ENCODE measurements at regions not wholly inside any gene's neighbourhood (a gene's known extent, or its start where the extent isn't known, plus 50 kb on each side); places are given as distances from the start of the nearest gene placed in this dataset.

DNA sequence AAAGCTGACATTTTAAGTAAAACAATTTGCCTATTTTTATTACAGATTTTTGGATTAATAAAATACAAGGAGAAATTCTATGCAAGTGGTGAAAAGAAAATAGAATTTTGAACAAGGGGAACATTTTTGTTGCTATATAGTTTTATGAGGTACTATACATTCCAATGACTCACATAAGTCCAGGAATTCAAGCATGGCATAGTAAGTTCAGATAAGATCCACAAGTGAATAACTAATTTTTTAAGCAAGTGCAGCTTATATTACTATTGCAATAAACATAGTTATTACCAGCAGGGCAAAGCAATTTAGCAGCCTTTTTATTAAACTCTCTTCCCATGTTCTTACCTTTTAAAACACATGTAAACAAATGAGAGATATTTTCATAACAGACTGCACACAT is 1123.5 kb upstream of the LRRN3 start (continued):
- TF ChIP-seq, protein P1, sequence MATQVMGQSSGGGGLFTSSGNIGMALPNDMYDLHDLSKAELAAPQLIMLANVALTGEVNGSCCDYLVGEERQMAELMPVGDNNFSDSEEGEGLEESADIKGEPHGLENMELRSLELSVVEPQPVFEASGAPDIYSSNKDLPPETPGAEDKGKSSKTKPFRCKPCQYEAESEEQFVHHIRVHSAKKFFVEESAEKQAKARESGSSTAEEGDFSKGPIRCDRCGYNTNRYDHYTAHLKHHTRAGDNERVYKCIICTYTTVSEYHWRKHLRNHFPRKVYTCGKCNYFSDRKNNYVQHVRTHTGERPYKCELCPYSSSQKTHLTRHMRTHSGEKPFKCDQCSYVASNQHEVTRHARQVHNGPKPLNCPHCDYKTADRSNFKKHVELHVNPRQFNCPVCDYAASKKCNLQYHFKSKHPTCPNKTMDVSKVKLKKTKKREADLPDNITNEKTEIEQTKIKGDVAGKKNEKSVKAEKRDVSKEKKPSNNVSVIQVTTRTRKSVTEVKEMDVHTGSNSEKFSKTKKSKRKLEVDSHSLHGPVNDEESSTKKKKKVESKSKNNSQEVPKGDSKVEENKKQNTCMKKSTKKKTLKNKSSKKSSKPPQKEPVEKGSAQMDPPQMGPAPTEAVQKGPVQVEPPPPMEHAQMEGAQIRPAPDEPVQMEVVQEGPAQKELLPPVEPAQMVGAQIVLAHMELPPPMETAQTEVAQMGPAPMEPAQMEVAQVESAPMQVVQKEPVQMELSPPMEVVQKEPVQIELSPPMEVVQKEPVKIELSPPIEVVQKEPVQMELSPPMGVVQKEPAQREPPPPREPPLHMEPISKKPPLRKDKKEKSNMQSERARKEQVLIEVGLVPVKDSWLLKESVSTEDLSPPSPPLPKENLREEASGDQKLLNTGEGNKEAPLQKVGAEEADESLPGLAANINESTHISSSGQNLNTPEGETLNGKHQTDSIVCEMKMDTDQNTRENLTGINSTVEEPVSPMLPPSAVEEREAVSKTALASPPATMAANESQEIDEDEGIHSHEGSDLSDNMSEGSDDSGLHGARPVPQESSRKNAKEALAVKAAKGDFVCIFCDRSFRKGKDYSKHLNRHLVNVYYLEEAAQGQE (IDR thresholded peaks at IDR 0.05; ENCODE audit: low read depth, low read length) = no peak
- TF ChIP-seq CREM (IDR thresholded peaks at IDR 0.05; ENCODE audit: low read depth) = no peak
- TF ChIP-seq FOS (IDR thresholded peaks at IDR 0.05; ENCODE audit: borderline replicate concordance, extremely low read depth, insufficient read length) = no peak

DNA sequence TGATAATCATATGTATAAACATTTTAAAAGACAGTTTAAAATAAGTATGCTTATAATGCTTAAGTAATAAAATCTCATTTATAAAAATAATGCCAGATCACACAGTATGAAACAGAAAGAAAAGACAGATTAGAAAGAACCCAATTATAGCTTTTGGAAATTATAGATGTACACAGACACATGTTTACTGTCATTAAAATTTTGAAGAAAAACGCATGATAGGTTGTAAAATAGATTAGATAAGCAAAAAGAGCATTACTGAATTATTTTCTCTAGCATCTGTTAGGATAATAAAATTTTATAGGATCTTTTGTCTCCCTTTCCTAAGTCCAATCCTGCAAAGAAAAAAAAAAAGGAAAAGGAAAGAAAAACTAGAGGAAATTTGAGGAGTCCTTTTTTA is 1107.3 kb upstream of the LRRN3 start:
- CTCF ChIA-PET = no interaction called here

More for the DNA sequence above, 1107.3 kb upstream of the LRRN3 start:
- ChIA-PET RAD21 (ENCODE audit: unreplicated experiment) (no interaction called here), SMC1A (ENCODE audit: uncharacterized antibody, unreplicated experiment) (no interaction called here), POLR2A (no interaction called here)
- in situ Hi-C loops (cut with MboI) (no loop called here), intact Hi-C loops (cut with micrococcal nuclease; ENCODE audit: unreplicated experiment) (no loop called here)
- no peak for DNase-seq (ENCODE audit: low read depth, low spot score)
- no peaks in the 10 kb centered on the region for H3K36me3 ChIP-seq (ENCODE audit: control insufficient read depth in 2 of 2, insufficient read depth in 2 of 2, low read length in 1 of 2)
- no peak overlapping the region for H3K4me3 ChIP-seq
- ATAC-seq = no peak
- H3K79me2 ChIP-seq (ENCODE audit: control insufficient read depth, insufficient read depth, low read length) = no peaks in the 10 kb centered on the region
- BruUV-seq (replicated peaks) = no TSS peak
- no peaks in the 10 kb centered on the region for H4K20me1 ChIP-seq (ENCODE audit: control insufficient read depth, insufficient read depth)
- H3K27ac ChIP-seq (ENCODE audit: control insufficient read depth, insufficient read depth) = no peak overlapping the region
- no peaks in the 10 kb centered on the region for H3K4me1 ChIP-seq (ENCODE audit: control insufficient read depth, insufficient read depth, low read length)
- FAIRE-seq = no peak
- H3K9me3 ChIP-seq (replicated peaks; ENCODE audit: control insufficient read depth, insufficient read depth, low read length) = no peaks in the 10 kb centered on the region
- 0% methylated on average over 1 of the region's 1 CpG for WGBS (ENCODE audit: insufficient coverage, insufficient replicate concordance, low lambda C conversion rate, missing lambda C conversion rate)
- H3K4me2 ChIP-seq (ENCODE audit: control insufficient read depth, insufficient read depth) = no peak overlapping the region
- H3K27me3 ChIP-seq (replicated peaks in 1 of 2; ENCODE audit: control insufficient read depth in 2 of 2, insufficient read depth in 2 of 2, low read length in 1 of 2) = no peaks in the 10 kb centered on the region
- H3K9ac ChIP-seq (ENCODE audit: control insufficient read depth, insufficient read depth, low read length) = no peak overlapping the region
- TF ChIP-seq IKZF1 (conservative IDR thresholded peaks at IDR 0.05) (no peak), BMI1 (IDR thresholded peaks at IDR 0.05; ENCODE audit: borderline replicate concordance) (no peak), MEF2A (IDR thresholded peaks at IDR 0.05; ENCODE audit: insufficient read depth, low read depth, low read length) (no peak), ETV6 (conservative IDR thresholded peaks at IDR 0.05 in 1 of 2, IDR thresholded peaks at IDR 0.05 in 1 of 2; ENCODE audit: borderline replicate concordance in 1 of 2, low read depth in 1 of 2) (no peak)
- H2AFZ ChIP-seq (ENCODE audit: control insufficient read depth, low read depth, low read length) = no peak overlapping the region
